Astrocyte (in vitro differentiated cells and primary cell): ENCODE measurements at regions not wholly inside any gene's neighbourhood (a gene's known extent, or its start where the extent isn't known, plus 50 kb on each side); places are given as distances from the start of the nearest gene placed in this dataset.

Source experiments
- DNase-seq: peaks from one replicate; pipeline ENCODE4 v3.0.0-alpha.2; 2010; ENCODE audit warnings: low read depth
- FAIRE-seq: peaks from 2 replicates; lab custom pipeline; 2011; peaks lifted over from hg19 to GRCh38; lab: Jason Lieb, UNC
- H2AFZ ChIP-seq: 2 replicates; pipeline ENCODE4 v1.6.0; 2012; ENCODE audit warnings: low read depth, low read length, inconsistent platforms
- H3K27ac ChIP-seq: 2 replicates; pipeline ENCODE4 v1.5.1; 2011; ENCODE audit warnings: low read depth, low read length, inconsistent platforms
- H3K27me3 ChIP-seq: 2 replicates; pipeline ENCODE4 v1.6.0; 2011; ENCODE audit warnings: low read length, inconsistent platforms; ENCODE audit not compliant: insufficient read depth
- H3K36me3 ChIP-seq: 2 replicates; pipeline ENCODE4 v1.5.1; 2011; ENCODE audit warnings: low read length, inconsistent platforms; ENCODE audit not compliant: insufficient read depth
- H3K4me1 ChIP-seq: 2 replicates; pipeline ENCODE4 v1.5.1; 2011; ENCODE audit warnings: low read length, inconsistent platforms; ENCODE audit not compliant: insufficient read depth
- H3K4me2 ChIP-seq: 2 replicates; pipeline ENCODE4 v1.6.0; 2012; ENCODE audit warnings: low read length, inconsistent platforms
- H3K4me3 ChIP-seq: 2 replicates; pipeline ENCODE4 v1.5.1; 2011; ENCODE audit warnings: low read depth, mild to moderate bottlenecking, low read length, inconsistent platforms; ENCODE audit not compliant: insufficient read depth
- H3K79me2 ChIP-seq: 2 replicates; pipeline ENCODE4 v1.6.0; 2012; ENCODE audit warnings: mild to moderate bottlenecking, low read length, inconsistent platforms; ENCODE audit not compliant: insufficient read depth
- H3K9ac ChIP-seq: 2 replicates; pipeline ENCODE4 v1.6.0; 2012; ENCODE audit warnings: mild to moderate bottlenecking, low read length, inconsistent platforms
- H3K9me3 ChIP-seq: 2 replicates; pipeline ENCODE4 v1.5.1; 2012; ENCODE audit warnings: low read depth, mild to moderate bottlenecking, low read length, inconsistent platforms; ENCODE audit not compliant: insufficient read depth
- H4K20me1 ChIP-seq: 2 replicates; pipeline ENCODE4 v1.6.0; 2012; ENCODE audit warnings: low read length, inconsistent platforms; ENCODE audit not compliant: insufficient read depth
- H3K27ac Mint-ChIP-seq: one replicate; pipeline ENCODE4 v1.8.0; 2021; ENCODE audit warnings: mild to moderate bottlenecking, mixed read lengths; ENCODE audit not compliant: unreplicated experiment
- H3K27me3 Mint-ChIP-seq: one replicate; pipeline ENCODE4 v1.8.0; 2021; ENCODE audit warnings: low read depth, mixed read lengths; ENCODE audit not compliant: unreplicated experiment
- H3K36me3 Mint-ChIP-seq: one replicate; pipeline ENCODE4 v1.8.0; 2021; ENCODE audit warnings: low read depth, mixed read lengths; ENCODE audit not compliant: unreplicated experiment
- H3K4me1 Mint-ChIP-seq: one replicate; pipeline ENCODE4 v1.8.0; 2021; ENCODE audit warnings: low read depth, mixed read lengths; ENCODE audit not compliant: unreplicated experiment
- H3K4me3 Mint-ChIP-seq: one replicate; pipeline ENCODE4 v1.8.0; 2021; ENCODE audit warnings: mild to moderate bottlenecking, moderate library complexity, mixed read lengths; ENCODE audit not compliant: unreplicated experiment
- H3K9me3 Mint-ChIP-seq: one replicate; pipeline ENCODE4 v1.8.0; 2021; ENCODE audit warnings: mild to moderate bottlenecking, mixed read lengths; ENCODE audit not compliant: unreplicated experiment
- CTCF ChIP-seq: IDR thresholded peaks from 2 replicates; pipeline ENCODE4 v1.5.1; 2011; ENCODE audit warnings: low read depth, mild to moderate bottlenecking, inconsistent platforms, low read length, moderate library complexity; ENCODE audit not compliant: insufficient read depth
- EZH2 ChIP-seq: IDR thresholded peaks from 2 replicates; pipeline ENCODE4 v1.6.1; 2012; ENCODE audit warnings: mild to moderate bottlenecking, low read length, inconsistent platforms; ENCODE audit not compliant: insufficient read depth

GRCh38 chr18:30057398-30057797 lies 985.1 kb downstream of the DSC3 start:
- H3K9ac ChIP-seq: no peak overlapping the region
- no peak overlapping the region for H3K4me3 ChIP-seq
- no peaks in the 10 kb centered on the region for H3K36me3 Mint-ChIP-seq
- peaks cover 2% of the 10 kb centered on the region for H3K9me3 Mint-ChIP-seq
- no peak overlapping the region for H2AFZ ChIP-seq
- H3K27ac ChIP-seq: no peak overlapping the region
- H4K20me1 ChIP-seq: no peaks in the 10 kb centered on the region
- H3K4me1 ChIP-seq: no peaks in the 10 kb centered on the region
- no peak for DNase-seq
- H3K9me3 ChIP-seq: no peaks in the 10 kb centered on the region
- H3K79me2 ChIP-seq: no peaks in the 10 kb centered on the region
- TF ChIP-seq CTCF (no peak), EZH2 (no peak)
- H3K4me3 Mint-ChIP-seq: no peak overlapping the region
- no peak for FAIRE-seq
- H3K4me2 ChIP-seq: no peak overlapping the region
- H3K27me3 ChIP-seq: no peaks in the 10 kb centered on the region
- H3K4me1 Mint-ChIP-seq: no peaks in the 10 kb centered on the region
- no peaks in the 10 kb centered on the region for H3K27me3 Mint-ChIP-seq
- H3K27ac Mint-ChIP-seq: no peak overlapping the region
- H3K36me3 ChIP-seq: no peaks in the 10 kb centered on the region

GRCh38 chr18:30056528-30056927 lies 986.0 kb downstream of the DSC3 start:
- H4K20me1 ChIP-seq: no peaks in the 10 kb centered on the region
- H3K4me3 ChIP-seq: no peak overlapping the region
- FAIRE-seq (no peak), DNase-seq (no peak)
- Mint-ChIP-seq H3K4me1 (no peaks in the 10 kb centered on the region), H3K4me3 (no peak overlapping the region), H3K27me3 (no peaks in the 10 kb centered on the region), H3K36me3 (no peaks in the 10 kb centered on the region), H3K9me3 (peaks cover 2% of the 10 kb centered on the region), H3K27ac (no peak overlapping the region)
- H2AFZ ChIP-seq: no peak overlapping the region
- no peak overlapping the region for H3K4me2 ChIP-seq
- TF ChIP-seq EZH2: no peak
- no peak for TF ChIP-seq CTCF
- H3K27ac ChIP-seq: no peak overlapping the region
- no peaks in the 10 kb centered on the region for H3K4me1 ChIP-seq
- H3K36me3 ChIP-seq: no peaks in the 10 kb centered on the region
- no peaks in the 10 kb centered on the region for H3K79me2 ChIP-seq
- no peaks in the 10 kb centered on the region for H3K9me3 ChIP-seq
- no peaks in the 10 kb centered on the region for H3K27me3 ChIP-seq
- H3K9ac ChIP-seq: no peak overlapping the region

GRCh38 chr18:30044496-30044895 lies 998.0 kb downstream of the DSC3 start:
- Mint-ChIP-seq H3K27me3 (no peaks in the 10 kb centered on the region), H3K9me3 (no peaks in the 10 kb centered on the region), H3K4me1 (no peaks in the 10 kb centered on the region), H3K4me3 (no peak overlapping the region), H3K27ac (no peak overlapping the region), H3K36me3 (no peaks in the 10 kb centered on the region)
- no peak for DNase-seq
- no peak for FAIRE-seq
- TF ChIP-seq CTCF: no peak
- TF ChIP-seq EZH2: no peak
- Histone ChIP-seq H3K27ac (no peak overlapping the region), H3K9ac (no peak overlapping the region), H3K9me3 (no peaks in the 10 kb centered on the region), H3K79me2 (no peaks in the 10 kb centered on the region), H3K4me3 (no peak overlapping the region), H4K20me1 (no peaks in the 10 kb centered on the region), H2AFZ (no peak overlapping the region), H3K27me3 (no peaks in the 10 kb centered on the region), H3K4me1 (no peaks in the 10 kb centered on the region), H3K36me3 (no peaks in the 10 kb centered on the region), H3K4me2 (no peak overlapping the region)
